GM18951 (cell line): ENCODE measurements at regions not wholly inside any gene's neighbourhood (a gene's known extent, or its start where the extent isn't known, plus 50 kb on each side); places are given as distances from the start of the nearest gene placed in this dataset.

Experiments
- POLR2A ChIP-seq: IDR thresholded peaks from 4 replicates; pipeline ENCODE4 v1.6.1; 2011; ENCODE audit warnings: mild to moderate bottlenecking; ENCODE audit not compliant: insufficient read length, insufficient read depth; ENCODE audit errors: extremely low read depth
- in situ Hi-C: fragments of 300-500 bp; cut with MboI; formaldehyde crosslinking; loops from one replicate; pipeline ENCODE4 v1.12.0; 2022; ENCODE audit warnings: low sequenced_read_pairs, mixed read lengths, inconsistent platforms; ENCODE audit not compliant: unreplicated experiment

GRCh38 chr13:110773480-110773879 lies 60.0 kb downstream of the ING1 start:
- in situ Hi-C loops: no loop called here
- no peak for TF ChIP-seq POLR2A

- no peak for TF ChIP-seq POLR2A
These were observed 60.6 kb downstream of the ING1 start for GRCh38 chr13:110774051-110774450.

GRCh38 chr13:110774490-110774889 lies 61.0 kb downstream of the ING1 start:
- no peak for TF ChIP-seq POLR2A
- in situ Hi-C loops: no loop called here

More at GRCh38 chr13:110774051-110774450, 60.6 kb downstream of the ING1 start:
- in situ Hi-C loops: no loop called here

- no peak for TF ChIP-seq POLR2A
- in situ Hi-C loops: no loop called here
These were observed 62.1 kb downstream of the ING1 start for GRCh38 chr13:110775576-110775975.

- no peak for TF ChIP-seq POLR2A
- in situ Hi-C loops: no loop called here
These were observed 63.8 kb downstream of the ING1 start for GRCh38 chr13:110777251-110777820.

GRCh38 chr13:110779022-110779421 lies 65.5 kb downstream of the ING1 start:
- TF ChIP-seq POLR2A: no peak
- in situ Hi-C loops: no loop called here

GRCh38 chr13:110780422-110780821 lies 66.9 kb downstream of the ING1 start:
- no peak for TF ChIP-seq POLR2A
- in situ Hi-C loops: no loop called here

GRCh38 chr13:110782185-110782584 lies 68.7 kb downstream of the ING1 start:
- in situ Hi-C loops: no loop called here

GRCh38 chr13:110784704-110785103 lies 71.2 kb downstream of the ING1 start:
- in situ Hi-C loops: no loop called here
- TF ChIP-seq POLR2A: no peak

More at GRCh38 chr13:110782185-110782584, 68.7 kb downstream of the ING1 start:
- no peak for TF ChIP-seq POLR2A

GRCh38 chr13:110788778-110789177 lies 75.3 kb downstream of the ING1 start:
- in situ Hi-C loops: no loop called here
- no peak for TF ChIP-seq POLR2A

GRCh38 chr13:110789871-110790270 lies 76.4 kb downstream of the ING1 start:
- no peak for TF ChIP-seq POLR2A
- in situ Hi-C loops: no loop called here

- no peak for TF ChIP-seq POLR2A
- in situ Hi-C loops: no loop called here
These were observed 76.9 kb downstream of the ING1 start for GRCh38 chr13:110790371-110790770.

- TF ChIP-seq POLR2A: no peak
- in situ Hi-C loops: no loop called here
These were observed 80.7 kb downstream of the ING1 start for GRCh38 chr13:110794209-110794608.

GRCh38 chr13:110797230-110797877 lies 83.9 kb downstream of the ING1 start:
- TF ChIP-seq POLR2A: no peak
- in situ Hi-C loops: no loop called here
